GM23338 (cell line): ENCODE measurements at regions not wholly inside any gene's neighbourhood (a gene's known extent, or its start where the extent isn't known, plus 50 kb on each side); places are given as distances from the start of the nearest gene placed in this dataset.

Experiments used
- ATAC-seq: fragments of 200-7000 bp; cut with Tn5 transposase; 3 replicates; pipeline ENCODE4 v1.9.1; 2020
- DNase-seq: peaks from one replicate; pipeline ENCODE4 v3.0.0-alpha.2; 2015; ENCODE audit warnings: low spot score
- H2AFZ ChIP-seq: fragments of 200-600 bp; sonication (generic); 2 replicates; pipeline ENCODE4 v1.8.0; 2016; ENCODE audit warnings: antibody characterized with exemption, mild to moderate bottlenecking, moderate library complexity
- H3F3A ChIP-seq: fragments of 200-600 bp; sonication (generic); replicated peaks from 2 replicates; pipeline ENCODE4 v1.8.0; 2017; ENCODE audit warnings: antibody characterized with exemption, mixed run types, low read depth
- H3K27ac ChIP-seq: fragments of 200-600 bp; sonication (generic); 2 replicates; pipeline ENCODE4 v1.6.1; 2016; ENCODE audit warnings: low read depth
- H3K27me3 ChIP-seq: fragments of 200-600 bp; sonication (generic); 2 replicates; pipeline ENCODE4 v1.8.0; 2016; ENCODE audit warnings: mild to moderate bottlenecking, mixed run types, moderate library complexity; ENCODE audit not compliant: insufficient read depth
- H3K36me3 ChIP-seq: fragments of 200-600 bp; sonication (generic); 2 replicates; pipeline ENCODE4 v1.8.0; 2016; ENCODE audit warnings: mild to moderate bottlenecking; ENCODE audit not compliant: insufficient read depth
- H3K4me1 ChIP-seq: fragments of 200-600 bp; sonication (generic); 2 replicates; pipeline ENCODE4 v1.8.0; 2016; ENCODE audit warnings: mild to moderate bottlenecking, moderate library complexity; ENCODE audit not compliant: insufficient read depth
- H3K4me2 ChIP-seq: fragments of 200-600 bp; sonication (generic); 2 replicates; pipeline ENCODE4 v1.7.1; 2017; ENCODE audit warnings: mixed run types
- H3K4me3 ChIP-seq: fragments of 200-600 bp; sonication (generic); 2 replicates; pipeline ENCODE4 v1.6.1; 2016; ENCODE audit warnings: mixed run types
- H3K79me2 ChIP-seq: fragments of 200-600 bp; sonication (generic); replicated peaks from 2 replicates; pipeline ENCODE4 v1.8.0; 2017; ENCODE audit warnings: mild to moderate bottlenecking; ENCODE audit not compliant: insufficient read depth
- H3K9me2 ChIP-seq: fragments of 200-600 bp; sonication (generic); 2 replicates; pipeline ENCODE4 v1.8.0; 2017; ENCODE audit not compliant: insufficient read depth
- H4K20me1 ChIP-seq: fragments of 200-600 bp; sonication (generic); replicated peaks from 2 replicates; pipeline ENCODE4 v1.8.0; 2017; ENCODE audit warnings: mild to moderate bottlenecking; ENCODE audit not compliant: insufficient read depth
- H3K27ac Mint-ChIP-seq: 2 replicates; pipeline ENCODE4 v1.8.0; 2020; ENCODE audit warnings: inconsistent platforms, mild to moderate bottlenecking, moderate library complexity, mixed read lengths
- H3K27me3 Mint-ChIP-seq: 3 replicates; pipeline ENCODE4 v1.8.0; 2022; ENCODE audit warnings: low read depth, mild to moderate bottlenecking, moderate library complexity, mixed read lengths, inconsistent platforms; ENCODE audit not compliant: insufficient read depth, poor library complexity
- H3K36me3 Mint-ChIP-seq: 3 replicates; pipeline ENCODE4 v1.8.0; 2021; ENCODE audit warnings: low read depth, mild to moderate bottlenecking, inconsistent platforms, moderate library complexity, mixed read lengths
- H3K4me1 Mint-ChIP-seq: 3 replicates; pipeline ENCODE4 v1.8.0; 2020; ENCODE audit warnings: mild to moderate bottlenecking, inconsistent platforms, mixed read lengths
- H3K4me3 Mint-ChIP-seq: 3 replicates; pipeline ENCODE4 v1.8.0; 2021; ENCODE audit warnings: moderate library complexity, mild to moderate bottlenecking, inconsistent platforms, mixed read lengths
- H3K9me3 Mint-ChIP-seq: 3 replicates; pipeline ENCODE4 v1.8.0; 2020; ENCODE audit warnings: moderate library complexity, mild to moderate bottlenecking, inconsistent platforms, mixed read lengths
- CREB1 ChIP-seq: fragments of 250-450 bp; sonication (Bioruptor Pico); IDR thresholded peaks from 2 replicates; pipeline ENCODE4 v1.5.0; 2020; ENCODE audit warnings: low read depth, mild to moderate bottlenecking, moderate library complexity
- CTCF ChIP-seq, 2 experiments: fragments of 200-600 bp in 1 of 2; sonication (generic) in 1 of 2; conservative IDR thresholded peaks; 2 replicates each; pipeline versions ENCODE4 v1.5.1 to v1.6.1; 2016 to 2017; ENCODE audit warnings: antibody characterized with exemption in 2 of 2, low read depth in 2 of 2, mild to moderate bottlenecking in 2 of 2, moderate library complexity in 1 of 2
- EZH2phosphoT487 ChIP-seq: fragments of 200-600 bp; sonication (generic); IDR thresholded peaks from one replicate; pipeline ENCODE4 v1.8.1; 2018; ENCODE audit warnings: antibody characterized with exemption; ENCODE audit not compliant: unreplicated experiment
- POLR2AphosphoS5 ChIP-seq: IDR thresholded peaks from 2 replicates; pipeline ENCODE4 v1.6.1; 2016; ENCODE audit warnings: antibody characterized with exemption, low read depth
- REST ChIP-seq: IDR thresholded peaks from one replicate; pipeline ENCODE4 v1.6.1; 2018; ENCODE audit warnings: antibody characterized with exemption; ENCODE audit not compliant: unreplicated experiment
- STAT1 ChIP-seq: IDR thresholded peaks from one replicate; pipeline ENCODE4 v1.6.1; 2016; ENCODE audit warnings: antibody characterized with exemption; ENCODE audit not compliant: unreplicated experiment
- ZNF114 ChIP-seq: fragments of 250-450 bp; sonication (Bioruptor Pico); IDR thresholded peaks from 2 replicates; pipeline ENCODE4 v1.5.0; 2020; ENCODE audit warnings: mild to moderate bottlenecking, moderate library complexity

GRCh38 chr18:67846422-67847098, 330.0 kb upstream of the DSEL start:
- no peaks in the 10 kb centered on the region for H4K20me1 ChIP-seq
- H3K27ac ChIP-seq: no peak overlapping the region
- H2AFZ ChIP-seq: no peak overlapping the region

GRCh38 chr18:67845035-67845434, 328.5 kb upstream of the DSEL start:
- TF ChIP-seq EZH2phosphoT487 (no peak), CTCF (conservative IDR thresholded peaks at IDR 0.05; ENCODE audit: low read depth in 2 of 2) (peak; percentile 11 to 31; a peak in 2 of 4 replicates)
- no peaks in the 10 kb centered on the region for H3K9me3 Mint-ChIP-seq
- no peaks in the 10 kb centered on the region for H3K4me1 Mint-ChIP-seq
- no peak overlapping the region for H3K4me3 Mint-ChIP-seq
- H3K36me3 Mint-ChIP-seq: no peaks in the 10 kb centered on the region
- ATAC-seq: no peak
- Histone ChIP-seq H3K27ac (no peak overlapping the region), H3K9me2 (no peaks in the 10 kb centered on the region), H3K79me2 (no peaks in the 10 kb centered on the region), H3K36me3 (no peaks in the 10 kb centered on the region), H2AFZ (no peak overlapping the region), H3K4me2 (no peak overlapping the region), H3K4me3 (no peak overlapping the region), H3K4me1 (no peaks in the 10 kb centered on the region), H4K20me1 (no peaks in the 10 kb centered on the region), H3F3A (no peaks in the 10 kb centered on the region), H3K27me3 (no peaks in the 10 kb centered on the region)
- DNase-seq: no peak
- no peak overlapping the region for H3K27ac Mint-ChIP-seq
- no peaks in the 10 kb centered on the region for H3K27me3 Mint-ChIP-seq

More at GRCh38 chr18:67846422-67847098, 330.0 kb upstream of the DSEL start:
- Mint-ChIP-seq H3K4me3 (no peak overlapping the region), H3K27ac (no peak overlapping the region), H3K4me1 (no peaks in the 10 kb centered on the region), H3K27me3 (no peaks in the 10 kb centered on the region), H3K36me3 (no peaks in the 10 kb centered on the region), H3K9me3 (no peaks in the 10 kb centered on the region)
- Histone ChIP-seq H3K36me3 (no peaks in the 10 kb centered on the region), H3K4me3 (no peak overlapping the region), H3K4me1 (no peaks in the 10 kb centered on the region), H3K4me2 (no peak overlapping the region), H3K27me3 (no peaks in the 10 kb centered on the region), H3F3A (no peaks in the 10 kb centered on the region), H3K79me2 (no peaks in the 10 kb centered on the region), H3K9me2 (no peaks in the 10 kb centered on the region)
- DNase-seq: no peak
- no peak for TF ChIP-seq CREB1
- TF ChIP-seq POLR2AphosphoS5: no peak
- TF ChIP-seq ZNF114 (CRISPR knock-in tag): no peak
- no peak for TF ChIP-seq REST
- no peak for TF ChIP-seq STAT1
- no peak for ATAC-seq
